22Rv1 (cell line): ENCODE measurements at regions not wholly inside any gene's neighbourhood (a gene's known extent, or its start where the extent isn't known, plus 50 kb on each side); places are given as distances from the start of the nearest gene placed in this dataset.

Source experiments
- ZFX ChIP-seq: fragments of 450-650 bp; IDR thresholded peaks from 2 replicates; pipeline ENCODE4 v1.6.1; 2017; ENCODE audit warnings: antibody characterized with exemption, borderline replicate concordance
- TF ChIP-seq, protein P1 (sequence below): fragments of 450-650 bp; IDR thresholded peaks from 2 replicates; pipeline ENCODE4 v1.5.1; 2017; ENCODE audit warnings: mild to moderate bottlenecking

DNA sequence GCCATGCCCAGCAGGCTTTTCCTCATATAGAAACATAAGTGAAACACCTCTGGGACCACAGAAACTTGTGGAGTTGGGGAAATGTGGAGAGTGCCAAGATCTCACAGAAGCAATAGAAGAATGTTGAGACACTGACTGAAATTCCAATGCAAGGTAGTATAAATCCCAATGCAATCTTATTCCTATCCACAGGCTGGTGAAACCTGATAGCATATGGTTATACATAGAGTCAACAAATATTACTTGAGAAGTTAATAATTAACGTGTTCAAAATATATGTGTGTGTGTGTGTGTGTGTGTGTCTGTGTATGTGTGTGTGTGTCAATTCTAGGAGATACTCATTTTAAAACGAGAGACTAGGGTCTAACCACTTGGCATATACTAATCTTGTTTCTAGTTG, 776.8 kb upstream of the ACVR2A start:
- TF ChIP-seq, protein P1, sequence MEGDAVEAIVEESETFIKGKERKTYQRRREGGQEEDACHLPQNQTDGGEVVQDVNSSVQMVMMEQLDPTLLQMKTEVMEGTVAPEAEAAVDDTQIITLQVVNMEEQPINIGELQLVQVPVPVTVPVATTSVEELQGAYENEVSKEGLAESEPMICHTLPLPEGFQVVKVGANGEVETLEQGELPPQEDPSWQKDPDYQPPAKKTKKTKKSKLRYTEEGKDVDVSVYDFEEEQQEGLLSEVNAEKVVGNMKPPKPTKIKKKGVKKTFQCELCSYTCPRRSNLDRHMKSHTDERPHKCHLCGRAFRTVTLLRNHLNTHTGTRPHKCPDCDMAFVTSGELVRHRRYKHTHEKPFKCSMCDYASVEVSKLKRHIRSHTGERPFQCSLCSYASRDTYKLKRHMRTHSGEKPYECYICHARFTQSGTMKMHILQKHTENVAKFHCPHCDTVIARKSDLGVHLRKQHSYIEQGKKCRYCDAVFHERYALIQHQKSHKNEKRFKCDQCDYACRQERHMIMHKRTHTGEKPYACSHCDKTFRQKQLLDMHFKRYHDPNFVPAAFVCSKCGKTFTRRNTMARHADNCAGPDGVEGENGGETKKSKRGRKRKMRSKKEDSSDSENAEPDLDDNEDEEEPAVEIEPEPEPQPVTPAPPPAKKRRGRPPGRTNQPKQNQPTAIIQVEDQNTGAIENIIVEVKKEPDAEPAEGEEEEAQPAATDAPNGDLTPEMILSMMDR: no peak
- TF ChIP-seq ZFX: no peak
